Activated CD8-positive, alpha-beta memory T cell treated with anti-CD3 and anti-CD28 coated beads, Interleukin-2, amount 50 U/mL, for 48 hours (primary cell): ENCODE measurements at regions not wholly inside any gene's neighbourhood (a gene's known extent, or its start where the extent isn't known, plus 50 kb on each side); places are given as distances from the start of the nearest gene placed in this dataset.
"Not testable (repeated sequence)": the region's sequence is repeated elsewhere in the genome, so short reads cannot be mapped to it uniquely, and the experiment has no call there.

Experiments
- DNase-seq: peaks from one replicate; pipeline ENCODE4 v3.0.0-alpha.2; 2020

GRCh38 chr1:119191325-119191724 lies 50.9 kb upstream of the WARS2 start:
- DNase-seq, result no peak

GRCh38 chr1:119204197-119204960 lies 63.9 kb upstream of the WARS2 start:
- DNase-seq, result no peak

- DNase-seq, result no peak
Observed at GRCh38 chr1:119204961-119205357, 64.5 kb upstream of the WARS2 start.

- no peak for DNase-seq
Observed at GRCh38 chr1:119209061-119209460, 68.6 kb upstream of the WARS2 start.

- DNase-seq, result no peak
Observed at GRCh38 chr1:119209596-119210295, 69.3 kb upstream of the WARS2 start.

GRCh38 chr1:119210296-119210649 lies 69.8 kb upstream of the WARS2 start:
- DNase-seq, result no peak

GRCh38 chr1:119213213-119213612 lies 72.8 kb upstream of the WARS2 start:
- DNase-seq, result not testable (repeated sequence)

GRCh38 chr1:119214961-119215360 lies 74.5 kb upstream of the WARS2 start:
- not testable (repeated sequence) for DNase-seq

GRCh38 chr1:119217309-119217828 lies 76.9 kb upstream of the WARS2 start:
- no peak for DNase-seq

GRCh38 chr1:119219711-119220110 lies 79.3 kb upstream of the WARS2 start:
- DNase-seq, result no peak

- DNase-seq, result no peak
Observed at GRCh38 chr1:119220991-119221390, 80.5 kb upstream of the WARS2 start.

- no peak for DNase-seq
Observed at GRCh38 chr1:119222271-119222670, 81.8 kb upstream of the WARS2 start.

GRCh38 chr1:119225265-119225664 lies 84.8 kb upstream of the WARS2 start:
- DNase-seq, result no peak

- no peak for DNase-seq
Observed at GRCh38 chr1:119225831-119226230, 85.4 kb upstream of the WARS2 start.

- no peak for DNase-seq
Observed at GRCh38 chr1:119226321-119226720, 85.9 kb upstream of the WARS2 start.

- DNase-seq, result no peak
Observed at GRCh38 chr1:119226913-119227312, 86.5 kb upstream of the WARS2 start.

- DNase-seq, result no peak
Observed at GRCh38 chr1:119227456-119227855, 87.0 kb upstream of the WARS2 start.

GRCh38 chr1:119228335-119229080 lies 88.1 kb upstream of the WARS2 start:
- no peak for DNase-seq

- DNase-seq, result no peak
Observed at GRCh38 chr1:119235120-119235519, 94.7 kb upstream of the WARS2 start.

GRCh38 chr1:119245881-119246280 lies 105.4 kb upstream of the WARS2 start:
- no peak for DNase-seq

GRCh38 chr1:119249283-119249682 lies 108.8 kb upstream of the WARS2 start:
- DNase-seq, result no peak

- no peak for DNase-seq
Observed at GRCh38 chr1:119250299-119250698, 109.8 kb upstream of the WARS2 start.

- no peak for DNase-seq
Observed at GRCh38 chr1:119251751-119252150, 111.3 kb upstream of the WARS2 start.

- no peak for DNase-seq
Observed at GRCh38 chr1:119253366-119253765, 112.9 kb upstream of the WARS2 start.
